Prostate gland (tissue), 2 donors: ENCODE measurements at regions not wholly inside any gene's neighbourhood (a gene's known extent, or its start where the extent isn't known, plus 50 kb on each side); places are given as distances from the start of the nearest gene placed in this dataset.

Experiments used
- POLR2A ChIP-seq: fragments of 450-650 bp; IDR thresholded peaks from one replicate; pipeline ENCODE4 v1.6.1; 2016; ENCODE audit warnings: antibody characterized with exemption, mild to moderate bottlenecking
- POLR2AphosphoS5 ChIP-seq: sonication (generic); formaldehyde crosslinking; IDR thresholded peaks from one replicate; pipeline ENCODE4 v1.6.1; 2017; ENCODE audit warnings: antibody characterized with exemption
- TF ChIP-seq, protein P1 (sequence below), 4 experiments: fragments of 200-600 bp in 2 of 4; fragments of 450-650 bp in 2 of 4; sonication (generic) in 2 of 4; IDR thresholded peaks; 1 replicate in 3 of 4; 2 replicates in 1 of 4; pipeline ENCODE4 v1.5.1; 2016 to 2019; ENCODE audit warnings: antibody characterized with exemption in 4 of 4, mild to moderate bottlenecking in 2 of 4, moderate library complexity in 2 of 4

DNA sequence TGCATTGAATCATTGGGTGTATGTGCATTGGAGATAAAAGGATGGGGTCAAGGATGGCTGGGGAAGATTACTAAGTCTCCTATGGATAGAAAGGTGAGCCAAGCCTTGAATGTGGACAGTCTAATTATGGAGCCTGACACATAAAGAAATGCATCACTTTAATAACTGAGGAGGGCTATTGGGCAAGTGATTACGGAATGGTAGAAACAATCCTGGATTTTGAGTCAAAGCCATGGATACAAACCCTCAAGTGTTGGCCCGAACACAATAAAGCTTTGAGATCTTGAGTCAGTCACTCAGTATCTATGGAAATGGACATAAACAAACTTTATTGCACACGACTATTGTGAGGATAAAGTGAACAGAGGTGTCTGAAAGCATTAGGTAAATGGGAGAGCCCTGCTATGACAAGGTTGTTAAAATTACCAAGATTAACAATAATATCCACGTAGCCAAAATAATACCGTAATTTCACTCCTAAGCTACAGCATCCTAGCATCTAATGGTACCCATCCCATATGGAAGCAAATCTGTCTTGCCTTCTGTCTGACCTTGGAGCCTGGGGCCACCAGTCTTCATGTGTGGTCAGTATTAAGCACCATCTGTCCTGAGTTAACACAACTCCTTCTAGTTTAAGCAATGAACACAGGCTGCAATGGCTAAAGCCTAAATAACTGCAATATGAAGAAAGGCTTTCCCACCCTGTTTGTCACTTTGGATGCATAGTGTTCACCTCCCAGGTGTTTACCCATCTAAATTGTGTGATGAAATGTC is 136.9 kb upstream of the PRICKLE2 start:
- TF ChIP-seq, protein P1, sequence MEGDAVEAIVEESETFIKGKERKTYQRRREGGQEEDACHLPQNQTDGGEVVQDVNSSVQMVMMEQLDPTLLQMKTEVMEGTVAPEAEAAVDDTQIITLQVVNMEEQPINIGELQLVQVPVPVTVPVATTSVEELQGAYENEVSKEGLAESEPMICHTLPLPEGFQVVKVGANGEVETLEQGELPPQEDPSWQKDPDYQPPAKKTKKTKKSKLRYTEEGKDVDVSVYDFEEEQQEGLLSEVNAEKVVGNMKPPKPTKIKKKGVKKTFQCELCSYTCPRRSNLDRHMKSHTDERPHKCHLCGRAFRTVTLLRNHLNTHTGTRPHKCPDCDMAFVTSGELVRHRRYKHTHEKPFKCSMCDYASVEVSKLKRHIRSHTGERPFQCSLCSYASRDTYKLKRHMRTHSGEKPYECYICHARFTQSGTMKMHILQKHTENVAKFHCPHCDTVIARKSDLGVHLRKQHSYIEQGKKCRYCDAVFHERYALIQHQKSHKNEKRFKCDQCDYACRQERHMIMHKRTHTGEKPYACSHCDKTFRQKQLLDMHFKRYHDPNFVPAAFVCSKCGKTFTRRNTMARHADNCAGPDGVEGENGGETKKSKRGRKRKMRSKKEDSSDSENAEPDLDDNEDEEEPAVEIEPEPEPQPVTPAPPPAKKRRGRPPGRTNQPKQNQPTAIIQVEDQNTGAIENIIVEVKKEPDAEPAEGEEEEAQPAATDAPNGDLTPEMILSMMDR (IDR thresholded peaks at IDR 0.05), result no peak
- TF ChIP-seq POLR2A, result no peak
- TF ChIP-seq POLR2AphosphoS5, result no peak
